SU-DHL-6 (cell line): ENCODE measurements at regions not wholly inside any gene's neighbourhood (a gene's known extent, or its start where the extent isn't known, plus 50 kb on each side); places are given as distances from the start of the nearest gene placed in this dataset.

Source experiments
- H2AFZ ChIP-seq: fragments of 200-600 bp; sonication (generic); 2 replicates; pipeline ENCODE4 v1.6.1; 2014; ENCODE audit warnings: low read depth, mild to moderate bottlenecking, moderate library complexity, mixed read lengths, antibody characterized with exemption, low read length; ENCODE audit not compliant: severe bottlenecking
- H3F3A ChIP-seq: fragments of 200-600 bp; shearing (Covaris generic); 2 replicates; pipeline ENCODE4 v1.6.0; 2016; ENCODE audit warnings: antibody characterized with exemption, mild to moderate bottlenecking; ENCODE audit not compliant: insufficient read depth
- H3K27ac ChIP-seq: fragments of 200-600 bp; sonication (generic); 2 replicates; pipeline ENCODE4 v1.5.1; 2016; ENCODE audit warnings: low read depth, mild to moderate bottlenecking, low read length, moderate library complexity, mixed read lengths
- H3K27me3 ChIP-seq: fragments of 200-600 bp; sonication (generic), shearing (Covaris generic); 2 replicates; pipeline ENCODE4 v1.6.0; 2014; ENCODE audit warnings: mild to moderate bottlenecking, low read length
- H3K36me3 ChIP-seq: fragments of 200-600 bp; sonication (generic); 2 replicates; pipeline ENCODE4 v1.6.1; 2014; ENCODE audit warnings: mild to moderate bottlenecking, low read length, mixed read lengths
- H3K4me2 ChIP-seq: fragments of 300-600, 200-600 bp; shearing (Covaris generic), sonication (generic); 2 replicates; pipeline ENCODE4 v1.6.0; 2014; ENCODE audit warnings: low read length, low read depth, mild to moderate bottlenecking; ENCODE audit not compliant: poor library complexity, severe bottlenecking
- H3K4me3 ChIP-seq: fragments of 200-600 bp; sonication (generic); 2 replicates; pipeline ENCODE4 v1.5.1; 2014; ENCODE audit warnings: antibody characterized with exemption, low read length, mild to moderate bottlenecking, mixed read lengths; ENCODE audit not compliant: insufficient read depth, poor library complexity, severe bottlenecking
- H3K79me2 ChIP-seq: fragments of 200-600 bp; sonication (generic); 2 replicates; pipeline ENCODE4 v1.6.1; 2014; ENCODE audit warnings: mild to moderate bottlenecking, low read length, moderate library complexity; ENCODE audit not compliant: insufficient read depth
- H3K9ac ChIP-seq: fragments of 200-600 bp; sonication (generic); 2 replicates; pipeline ENCODE4 v1.7.0; 2014; ENCODE audit warnings: mild to moderate bottlenecking, low read length
- H3K9me2 ChIP-seq: fragments of 200-600 bp; sonication (generic); replicated peaks from 2 replicates; pipeline ENCODE4 v1.6.1; 2014; ENCODE audit warnings: low read length; ENCODE audit not compliant: insufficient read depth
- H3K9me3 ChIP-seq: fragments of 200-600 bp; sonication (generic); 2 replicates; pipeline ENCODE4 v1.6.1; 2014; ENCODE audit warnings: low read length, mixed read lengths; ENCODE audit not compliant: insufficient read depth
- H4K20me1 ChIP-seq: fragments of 200-600 bp; sonication (generic); 2 replicates; pipeline ENCODE4 v1.6.1; 2014; ENCODE audit warnings: low read depth, mild to moderate bottlenecking, antibody characterized with exemption, low read length, moderate library complexity, mixed read lengths
- CTCF ChIP-seq: fragments of 200-600 bp; sonication (generic); IDR thresholded peaks from one replicate; pipeline ENCODE4 v1.5.1; 2017; ENCODE audit warnings: antibody characterized with exemption, mild to moderate bottlenecking, low read length, moderate library complexity; ENCODE audit not compliant: insufficient read depth, poor library complexity, severe bottlenecking
- EZH2phosphoT487 ChIP-seq: fragments of 200-600 bp; sonication (generic), shearing (Covaris generic); conservative IDR thresholded peaks from 2 replicates; pipeline ENCODE4 v1.6.1; 2018; ENCODE audit warnings: mild to moderate bottlenecking, antibody characterized with exemption, low read length, moderate library complexity, mixed read lengths

GRCh38 chr11:134801570-134801969, 389.5 kb upstream of the B3GAT1 start:
- H3K4me2 ChIP-seq: no peak overlapping the region
- H3K9me3 ChIP-seq: no peaks in the 10 kb centered on the region
- no peak overlapping the region for H3K9ac ChIP-seq
- no peaks in the 10 kb centered on the region for H4K20me1 ChIP-seq
- no peak overlapping the region for H2AFZ ChIP-seq
- H3K79me2 ChIP-seq: no peaks in the 10 kb centered on the region
- no peak for TF ChIP-seq CTCF
- no peak for TF ChIP-seq EZH2phosphoT487
- H3K27me3 ChIP-seq: no peaks in the 10 kb centered on the region
- no peaks in the 10 kb centered on the region for H3K36me3 ChIP-seq
- no peaks in the 10 kb centered on the region for H3F3A ChIP-seq
- no peaks in the 10 kb centered on the region for H3K9me2 ChIP-seq
- H3K4me3 ChIP-seq: no peak overlapping the region
- H3K27ac ChIP-seq: no peak overlapping the region

- H3K36me3 ChIP-seq: no peaks in the 10 kb centered on the region
- no peaks in the 10 kb centered on the region for H3K9me3 ChIP-seq
- no peaks in the 10 kb centered on the region for H3K79me2 ChIP-seq
- H4K20me1 ChIP-seq: no peaks in the 10 kb centered on the region
- H2AFZ ChIP-seq: no peak overlapping the region
- no peaks in the 10 kb centered on the region for H3F3A ChIP-seq
- TF ChIP-seq CTCF (no peak), EZH2phosphoT487 (no peak)
- H3K4me2 ChIP-seq: no peak overlapping the region
- H3K9me2 ChIP-seq: no peaks in the 10 kb centered on the region
- H3K9ac ChIP-seq: no peak overlapping the region
- H3K4me3 ChIP-seq: no peak overlapping the region
- no peak overlapping the region for H3K27ac ChIP-seq
- no peaks in the 10 kb centered on the region for H3K27me3 ChIP-seq
Measured at GRCh38 chr11:134800826-134801225, 388.8 kb upstream of the B3GAT1 start.

- Histone ChIP-seq H3K79me2 (no peaks in the 10 kb centered on the region), H2AFZ (no peak overlapping the region), H3F3A (no peaks in the 10 kb centered on the region), H3K27me3 (no peaks in the 10 kb centered on the region), H3K9ac (no peak overlapping the region), H3K36me3 (no peaks in the 10 kb centered on the region), H3K9me2 (no peaks in the 10 kb centered on the region), H3K9me3 (no peaks in the 10 kb centered on the region), H3K4me2 (no peak overlapping the region), H3K27ac (no peak overlapping the region), H4K20me1 (no peaks in the 10 kb centered on the region), H3K4me3 (no peak overlapping the region)
- TF ChIP-seq EZH2phosphoT487: no peak
- no peak for TF ChIP-seq CTCF
Measured at GRCh38 chr11:134800130-134800529, 388.1 kb upstream of the B3GAT1 start.
